ENCODE measurements at regions not wholly inside any gene's neighbourhood (a gene's known extent, or its start where the extent isn't known, plus 50 kb on each side); places are given as distances from the start of the nearest gene placed in this dataset.

GRCh38 chr17:70446446-70446845 lies 277.1 kb downstream of the KCNJ2 start:
- Histone ChIP-seq H4K91ac (replicated peaks; ENCODE audit: insufficient read length, low read length) (no peak overlapping the region), H2AFZ (ENCODE audit: low read length) (no peak overlapping the region), H3K9ac (replicated peaks in 1 of 4; ENCODE audit: extremely low read depth in 1 of 4, low read depth in 3 of 4, low read length in 3 of 4) (no peak overlapping the region), H2BK120ac (replicated peaks; ENCODE audit: low read depth, low read length) (no peak overlapping the region), H2BK5ac (ENCODE audit: low read depth, low read length) (no peak overlapping the region), H2AK5ac (ENCODE audit: low read depth, low read length) (no peak overlapping the region), H3K23me2 (ENCODE audit: low read depth, low read length) (no peaks in the 10 kb centered on the region), H3K79me1 (ENCODE audit: low read depth, low read length) (no peaks in the 10 kb centered on the region), H3K56ac (replicated peaks; ENCODE audit: insufficient read length, low read depth, low read length) (no peak overlapping the region), H3K4ac (replicated peaks; ENCODE audit: insufficient read length, low read depth, low read length) (no peak overlapping the region), H3K4me3 (ENCODE audit: extremely low read depth in 1 of 4, insufficient read depth in 2 of 4, low read depth in 3 of 4, low read length in 4 of 4) (no peak overlapping the region), H3K4me2 (ENCODE audit: insufficient read depth in 1 of 2, low read depth in 2 of 2, low read length in 2 of 2) (no peak overlapping the region), H3K14ac (ENCODE audit: insufficient read length) (no peak overlapping the region), H4K8ac (ENCODE audit: extremely low read depth, insufficient read depth, low read length) (no peak overlapping the region), H3K79me2 (ENCODE audit: control insufficient read depth in 1 of 2, insufficient read depth in 2 of 2, low read length in 2 of 2) (no peaks in the 10 kb centered on the region), H2BK20ac (ENCODE audit: low read length) (no peak overlapping the region), H3K23ac (ENCODE audit: insufficient read length) (no peak overlapping the region), H3K4me1 (replicated peaks in 1 of 4; ENCODE audit: control insufficient read depth in 3 of 4, insufficient read depth in 4 of 4, low read length in 3 of 4) (no peaks in the 10 kb centered on the region; a peak in 1 of 7 replicates), H2BK15ac (ENCODE audit: low read length) (no peak overlapping the region), H4K5ac (ENCODE audit: insufficient read length, low read depth, low read length) (no peak overlapping the region), H2BK12ac (ENCODE audit: low read depth, low read length) (no peak overlapping the region), H3K9me3 (ENCODE audit: insufficient read depth in 2 of 2, low read depth in 1 of 2, low read length in 1 of 2) (peaks cover 3 to 4% of the 10 kb centered on the region in 2 experiments; a peak in 1 of 4 replicates), H4K20me1 (replicated peaks in 1 of 2; ENCODE audit: control insufficient read depth in 1 of 2, insufficient read depth in 2 of 2, low read length in 2 of 2) (no peaks in the 10 kb centered on the region), H3K27me3 (replicated peaks in 1 of 4; ENCODE audit: control insufficient read depth in 3 of 4, extremely low read depth in 1 of 4, insufficient read depth in 3 of 4, low read length in 3 of 4) (no peaks in the 10 kb centered on the region), H3K36me3 (ENCODE audit: control insufficient read depth in 2 of 4, insufficient read depth in 4 of 4, low read length in 3 of 4) (no peaks in the 10 kb centered on the region), H3K18ac (ENCODE audit: extremely low read depth, low read length) (no peak overlapping the region), H3K27ac (ENCODE audit: low read depth, low read length) (no peak overlapping the region)
- CTCF ChIA-PET (ENCODE audit: partially characterized antibody): no interaction called here
- WGBS, 2 experiments (ENCODE audit: extremely low coverage in 1 of 2, insufficient coverage in 1 of 2, insufficient read length in 1 of 2, insufficient replicate concordance in 2 of 2, low coverage in 1 of 2, low lambda C conversion rate in 2 of 2, missing lambda C conversion rate in 1 of 2): 85% methylated on average over 1 of the region's 1 CpG; no CpG with 5 or more reads in 1 of the 2 experiments
- TF ChIP-seq BCL11A (IDR thresholded peaks at IDR 0.05; ENCODE audit: low read depth in 2 of 2, low read length in 2 of 2): no peak
- TF ChIP-seq CTBP2 (IDR thresholded peaks at IDR 0.05; ENCODE audit: borderline replicate concordance, insufficient read depth, insufficient read length, low read length): no peak
- TF ChIP-seq ASH2L (IDR thresholded peaks at IDR 0.05; ENCODE audit: low read length): no peak
- no peak for TF ChIP-seq GABPA (IDR thresholded peaks at IDR 0.05; ENCODE audit: borderline replicate concordance, insufficient read depth, low read length)
- TF ChIP-seq BRCA1 (IDR thresholded peaks at IDR 0.05; ENCODE audit: low read depth, low read length): no peak
- no peak for TF ChIP-seq CBX5 (IDR thresholded peaks at IDR 0.05; ENCODE audit: low read depth, low read length)
- no peak for TF ChIP-seq SIN3A (conservative IDR thresholded peaks at IDR 0.05 in 1 of 2, IDR thresholded peaks at IDR 0.05 in 1 of 2; ENCODE audit: low read depth in 1 of 2, low read length in 2 of 2)
- no peak for TF ChIP-seq HDAC2 (IDR thresholded peaks at IDR 0.05; ENCODE audit: borderline replicate concordance in 1 of 2, low read depth in 2 of 2, low read length in 2 of 2)
- no peak for TF ChIP-seq SRF (IDR thresholded peaks at IDR 0.05; ENCODE audit: low read depth, low read length)
- TF ChIP-seq, protein P1, sequence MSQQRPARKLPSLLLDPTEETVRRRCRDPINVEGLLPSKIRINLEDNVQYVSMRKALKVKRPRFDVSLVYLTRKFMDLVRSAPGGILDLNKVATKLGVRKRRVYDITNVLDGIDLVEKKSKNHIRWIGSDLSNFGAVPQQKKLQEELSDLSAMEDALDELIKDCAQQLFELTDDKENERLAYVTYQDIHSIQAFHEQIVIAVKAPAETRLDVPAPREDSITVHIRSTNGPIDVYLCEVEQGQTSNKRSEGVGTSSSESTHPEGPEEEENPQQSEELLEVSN (IDR thresholded peaks at IDR 0.05): no peak
- no peak for TF ChIP-seq ZNF274 (IDR thresholded peaks at IDR 0.05; ENCODE audit: borderline replicate concordance, extremely low read depth, low read length)
- TF ChIP-seq CHD1 (IDR thresholded peaks at IDR 0.05; ENCODE audit: low read depth, low read length): no peak
- TF ChIP-seq, protein P2, sequence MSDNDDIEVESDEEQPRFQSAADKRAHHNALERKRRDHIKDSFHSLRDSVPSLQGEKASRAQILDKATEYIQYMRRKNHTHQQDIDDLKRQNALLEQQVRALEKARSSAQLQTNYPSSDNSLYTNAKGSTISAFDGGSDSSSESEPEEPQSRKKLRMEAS (IDR thresholded peaks at IDR 0.05): no peak
- TF ChIP-seq SUZ12 (IDR thresholded peaks at IDR 0.05; ENCODE audit: low read length): no peak
- no peak for DNase-seq (ENCODE audit: low read depth in 1 of 2, low spot score in 2 of 2)
- POLR2A ChIA-PET (ENCODE audit: partially characterized antibody): no interaction called here
- no peak for FAIRE-seq
